GM19455 (cell line): ENCODE measurements at regions not wholly inside any gene's neighbourhood (a gene's known extent, or its start where the extent isn't known, plus 50 kb on each side); places are given as distances from the start of the nearest gene placed in this dataset.
"Not testable (repeated sequence)": the region's sequence is repeated elsewhere in the genome, so short reads cannot be mapped to it uniquely, and the experiment has no call there.

Experiments used
- ATAC-seq: cut with Tn5 transposase; IDR thresholded peaks from one replicate; pipeline ENCODE4 v1.9.1; 2021; ENCODE audit not compliant: unreplicated experiment

DNA sequence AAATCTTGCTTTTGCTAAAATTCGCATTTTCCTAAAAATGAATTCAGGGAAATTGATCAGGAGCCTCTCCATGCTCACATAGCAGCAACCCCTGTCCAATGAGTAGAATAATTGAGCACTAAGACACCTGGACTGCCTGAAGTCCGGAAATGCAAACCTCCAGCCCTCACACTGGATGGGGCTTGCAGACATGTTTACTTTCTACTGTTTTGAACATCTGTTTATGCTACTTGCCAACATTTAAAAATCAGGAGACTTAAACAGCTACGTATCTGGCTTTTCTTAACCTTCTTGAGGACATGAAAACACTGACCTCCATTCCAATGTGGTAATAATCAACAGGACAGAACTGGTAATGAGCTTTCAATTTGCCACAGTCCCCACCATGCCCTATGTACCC lies 184.4 kb downstream of the SHOX2 start:
- no peak for ATAC-seq

DNA sequence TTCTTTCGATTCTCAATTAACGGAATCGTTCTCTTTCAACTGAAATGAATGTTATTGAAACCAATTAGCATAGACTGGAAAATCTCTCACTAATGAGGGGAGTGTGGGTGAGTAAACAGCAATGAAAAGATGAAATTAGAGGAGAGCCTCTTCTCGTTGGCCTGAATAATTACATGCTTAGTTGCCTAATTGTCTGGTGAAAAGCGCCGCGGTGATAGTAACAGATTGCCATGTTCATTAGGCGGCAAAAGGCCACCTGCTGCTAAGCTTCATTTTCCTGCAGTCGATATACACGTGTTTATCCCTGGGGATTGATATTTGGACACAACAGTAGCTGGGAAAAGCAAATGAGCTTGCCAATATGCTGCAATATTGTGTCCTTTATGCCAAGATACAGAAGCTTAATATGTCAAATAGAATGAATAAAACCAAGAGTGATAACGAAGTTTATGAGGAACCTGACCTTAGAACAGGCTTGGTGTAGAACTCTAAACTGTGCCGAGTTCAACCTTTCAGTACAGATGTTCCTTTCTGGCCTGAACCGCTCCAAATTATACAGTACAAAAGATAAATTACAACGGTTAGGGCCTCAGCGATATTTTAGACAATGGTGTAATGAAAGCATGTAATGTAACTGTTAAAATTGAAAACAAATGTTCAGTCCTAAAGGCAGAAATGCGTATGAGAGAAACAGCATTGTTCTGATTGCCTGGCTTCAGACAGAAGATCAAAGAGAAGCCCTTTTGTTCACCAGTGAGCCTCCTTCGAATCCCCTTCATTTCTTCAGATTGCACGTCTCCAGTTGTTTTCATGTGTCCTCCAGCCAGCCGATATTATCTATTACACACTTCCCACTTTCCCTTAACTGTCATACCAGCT lies 185.2 kb downstream of the SHOX2 start:
- ATAC-seq, result no peak

- no peak for ATAC-seq
Observed at GRCh38 chr3:157919319-157919887, 186.8 kb downstream of the SHOX2 start.

DNA sequence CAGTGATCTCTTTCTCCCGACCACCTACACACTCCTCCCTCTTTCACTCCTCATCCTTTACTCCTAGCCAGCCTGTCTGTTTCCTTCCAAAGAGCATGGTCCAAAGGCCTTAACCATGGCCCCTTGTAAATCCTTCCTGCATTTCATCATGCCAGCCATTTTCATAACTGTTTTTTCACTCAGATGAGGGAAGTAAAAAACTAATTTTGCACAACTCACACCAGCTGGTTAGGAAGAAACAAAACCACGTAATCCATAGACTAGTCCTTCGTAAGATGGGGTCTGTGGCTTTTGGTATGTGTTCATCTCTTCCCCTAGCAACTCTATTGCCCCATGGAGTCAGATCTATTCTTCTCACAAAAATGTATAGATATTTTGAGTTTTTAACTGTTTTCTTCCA lies 187.8 kb downstream of the SHOX2 start:
- ATAC-seq, result no peak

- no peak for ATAC-seq
Observed at GRCh38 chr3:157916672-157917071, 189.5 kb downstream of the SHOX2 start.

GRCh38 chr3:157914882-157915281 lies 191.3 kb downstream of the SHOX2 start:
- no peak for ATAC-seq

- ATAC-seq, result no peak
Observed at GRCh38 chr3:157913741-157914150, 192.5 kb downstream of the SHOX2 start.

GRCh38 chr3:157912514-157913451 lies 193.4 kb downstream of the SHOX2 start:
- no peak for ATAC-seq

DNA sequence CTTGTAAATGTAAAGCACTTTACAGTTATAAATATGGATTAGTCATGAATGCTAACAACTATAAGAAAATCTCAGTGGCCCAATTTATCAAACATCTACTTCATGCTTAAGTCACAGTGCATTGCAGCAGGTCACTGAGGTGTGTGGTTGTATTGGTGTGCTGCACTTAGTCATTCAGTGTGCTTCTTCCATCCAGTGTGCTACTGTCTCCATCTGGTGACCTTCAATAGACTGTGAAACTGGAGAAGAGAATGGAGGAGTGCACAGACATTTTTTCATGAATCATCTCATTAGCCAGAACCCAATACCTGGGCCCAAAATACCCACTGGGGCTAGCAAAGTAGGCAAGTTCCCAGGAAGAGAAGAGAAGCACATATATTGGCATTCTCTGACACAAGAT lies 199.6 kb downstream of the SHOX2 start:
- no peak for ATAC-seq

DNA sequence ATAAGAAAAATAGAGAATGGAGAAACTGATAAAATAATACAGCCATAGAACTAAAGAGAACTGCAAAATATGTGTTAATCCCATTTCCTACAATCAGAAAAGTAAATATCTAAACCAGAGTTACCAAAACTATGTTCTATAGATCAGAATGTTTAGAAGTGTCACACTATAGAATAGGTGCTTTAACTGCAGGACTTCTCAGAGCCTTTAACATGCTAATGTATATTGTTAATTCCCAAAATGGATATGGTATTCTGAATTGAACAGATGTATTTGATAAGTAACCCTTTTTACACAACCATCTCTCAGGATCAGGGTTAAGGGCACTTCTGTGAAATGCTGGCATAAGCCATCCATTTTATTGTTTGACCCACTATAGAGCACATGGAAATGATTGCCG lies 200.3 kb downstream of the SHOX2 start:
- no peak for ATAC-seq

DNA sequence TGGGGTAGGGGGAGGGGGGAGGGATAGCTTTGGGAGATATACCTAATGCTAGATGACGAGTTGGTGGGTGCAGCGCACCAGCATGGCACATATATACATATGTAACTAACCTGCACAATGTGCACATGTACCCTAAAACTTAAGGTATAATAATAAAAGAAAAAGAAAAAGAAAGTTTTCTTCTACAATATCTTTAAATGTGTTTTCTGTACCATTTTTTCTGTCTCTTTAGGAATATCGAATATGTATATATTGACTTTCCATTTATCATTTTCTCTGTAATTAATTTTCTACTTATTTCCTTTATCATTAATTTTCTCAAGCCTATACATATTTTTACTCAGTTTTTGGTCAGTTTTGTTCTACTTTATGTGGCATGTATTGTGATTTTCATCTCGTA lies 203.5 kb downstream of the SHOX2 start:
- ATAC-seq, result not testable (repeated sequence)

DNA sequence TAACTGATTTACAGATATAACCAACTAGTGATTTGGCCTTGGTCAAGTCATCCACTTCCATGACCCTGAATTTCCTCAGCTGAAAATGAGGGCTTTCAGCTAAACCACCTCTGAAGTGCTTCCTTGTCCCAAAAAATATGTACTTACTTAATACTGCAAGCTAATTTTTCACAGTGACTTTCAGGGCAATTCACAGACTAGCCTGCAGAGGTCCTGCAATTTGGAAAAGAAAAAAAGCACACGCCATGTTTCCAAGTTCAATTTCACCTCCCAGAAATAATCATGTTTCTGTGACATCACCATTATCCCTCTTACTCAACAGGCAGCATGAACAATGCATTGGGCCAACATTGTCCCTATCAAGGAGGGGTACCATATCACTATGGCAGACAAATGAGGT lies 218.2 kb downstream of the SHOX2 start:
- no peak for ATAC-seq

DNA sequence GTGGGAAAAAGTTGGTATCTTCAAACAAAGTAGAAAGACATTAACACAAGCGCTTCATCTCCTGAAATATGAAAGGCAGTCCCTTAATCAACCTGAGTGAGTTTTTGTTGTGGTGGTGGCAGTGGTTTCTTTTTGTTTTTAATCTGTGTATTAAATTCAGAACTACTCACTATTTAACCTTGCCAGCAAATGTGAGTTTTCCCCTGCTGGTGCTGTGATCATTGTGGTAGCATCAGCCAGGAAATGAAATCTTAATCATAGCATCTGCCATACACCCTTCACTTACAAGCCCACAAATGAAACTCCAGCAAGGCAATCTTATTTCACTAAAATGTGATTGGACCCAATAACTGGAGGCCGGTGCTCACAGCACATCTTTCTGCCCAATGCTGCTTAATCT lies 229.7 kb downstream of the SHOX2 start:
- ATAC-seq, result no peak

- no peak for ATAC-seq
Observed at GRCh38 chr3:157872902-157873301, 233.3 kb downstream of the SHOX2 start.

- ATAC-seq, result no peak
Observed at GRCh38 chr3:157871838-157872460, 234.3 kb downstream of the SHOX2 start.

GRCh38 chr3:157871248-157871647 lies 235.0 kb downstream of the SHOX2 start:
- no peak for ATAC-seq

DNA sequence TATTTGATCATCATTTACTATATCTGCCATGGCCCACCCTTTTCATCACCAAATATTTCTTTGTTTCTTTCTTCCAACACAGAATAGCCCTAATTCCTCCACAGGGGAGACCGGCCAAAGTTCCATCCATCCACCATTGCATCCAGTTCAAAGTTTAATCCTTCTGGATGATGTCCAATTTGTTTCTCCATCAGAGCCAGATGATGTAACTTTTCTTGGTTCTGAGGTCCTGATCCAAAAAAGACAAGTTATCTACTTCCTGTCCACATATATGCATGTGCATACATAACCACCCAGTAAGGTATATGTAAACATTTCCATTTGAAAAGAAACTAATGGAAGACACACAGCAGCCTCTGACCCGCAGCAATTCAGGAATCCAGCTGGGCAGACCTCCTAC lies 237.3 kb downstream of the SHOX2 start:
- no peak for ATAC-seq

- ATAC-seq, result no peak
Observed at GRCh38 chr3:157868196-157868595, 238.0 kb downstream of the SHOX2 start.

GRCh38 chr3:157865352-157866000 lies 240.7 kb downstream of the SHOX2 start:
- no peak for ATAC-seq

DNA sequence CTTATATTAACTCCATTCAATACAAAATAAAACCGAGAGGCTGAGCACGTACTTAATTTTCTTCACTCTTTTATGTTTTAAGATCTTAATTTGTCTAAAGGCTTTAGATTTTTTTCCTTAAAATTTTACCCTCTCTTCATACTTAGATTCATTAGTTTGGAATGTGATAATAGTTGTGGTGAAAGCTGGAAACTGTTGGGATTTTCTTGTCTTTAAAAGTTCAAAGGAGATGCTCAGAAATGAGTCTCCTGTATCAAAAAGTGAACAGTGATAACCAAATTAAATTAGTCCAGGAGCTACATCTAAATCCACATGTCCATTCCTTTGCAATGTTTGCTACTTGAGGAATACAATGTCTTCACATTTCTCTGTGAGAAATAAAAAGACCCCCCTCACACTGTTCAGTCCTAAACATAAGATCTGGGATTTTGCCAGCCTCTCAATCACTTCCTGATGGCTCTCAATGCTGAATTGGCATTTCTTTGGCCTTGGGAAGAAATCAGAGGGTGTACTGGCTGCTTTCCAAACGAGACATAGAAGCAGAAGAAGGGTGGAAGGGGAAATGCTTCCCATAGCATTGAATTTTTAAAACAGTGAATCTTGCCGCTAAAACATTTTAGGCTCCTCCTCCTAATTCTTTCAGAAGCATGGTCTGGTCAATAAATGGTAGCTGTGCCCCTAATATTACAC lies 245.0 kb downstream of the SHOX2 start:
- ATAC-seq, result no peak
